ENCODE measurements at regions not wholly inside any gene's neighbourhood (a gene's known extent, or its start where the extent isn't known, plus 50 kb on each side); places are given as distances from the start of the nearest gene placed in this dataset.

DNA sequence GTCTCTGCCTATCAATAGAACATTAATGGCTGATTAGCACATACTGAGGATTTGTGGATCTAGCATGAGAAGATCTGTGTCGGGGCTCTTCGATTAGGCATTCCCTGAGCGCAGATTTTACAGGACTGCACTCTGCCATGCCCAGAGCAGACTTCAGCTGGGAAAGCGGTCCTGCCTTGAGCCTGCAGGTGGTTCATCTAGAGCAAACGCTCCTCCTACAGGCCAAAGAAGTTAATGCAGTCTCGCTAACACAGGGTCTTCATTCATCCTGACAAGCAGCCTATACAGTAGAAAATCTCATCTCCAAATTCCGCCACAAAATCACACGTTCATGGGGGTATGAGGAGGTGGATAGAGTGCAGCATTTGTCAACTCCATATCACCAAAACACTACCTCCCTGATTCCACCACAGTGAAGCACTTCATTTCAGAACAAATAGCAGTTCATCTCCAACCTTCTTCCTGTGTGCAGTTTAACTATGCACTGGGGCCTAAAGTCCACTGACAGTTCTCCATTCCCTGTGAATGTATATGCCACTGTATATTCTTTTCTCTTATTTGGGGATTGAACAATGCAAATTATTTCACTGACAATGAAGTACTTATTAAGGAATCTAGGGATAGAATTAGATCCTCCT lies 405.8 kb downstream of the IGSF11 start:
- peak; percentile 67 for DNase-seq
- no peak overlapping the region for H3K9ac ChIP-seq (ENCODE audit: low read depth in 2 of 2, low read length in 2 of 2)
- H3K9me3 ChIP-seq, result no peaks in the 10 kb centered on the region
- no peaks in the 10 kb centered on the region for H3K4me1 ChIP-seq
- no peak overlapping the region for H3K27ac ChIP-seq
- intact Hi-C loops (cut with DNase I), result no loop called here
- H3K4me3 ChIP-seq, result no peak overlapping the region
- TF ChIP-seq, protein P1, sequence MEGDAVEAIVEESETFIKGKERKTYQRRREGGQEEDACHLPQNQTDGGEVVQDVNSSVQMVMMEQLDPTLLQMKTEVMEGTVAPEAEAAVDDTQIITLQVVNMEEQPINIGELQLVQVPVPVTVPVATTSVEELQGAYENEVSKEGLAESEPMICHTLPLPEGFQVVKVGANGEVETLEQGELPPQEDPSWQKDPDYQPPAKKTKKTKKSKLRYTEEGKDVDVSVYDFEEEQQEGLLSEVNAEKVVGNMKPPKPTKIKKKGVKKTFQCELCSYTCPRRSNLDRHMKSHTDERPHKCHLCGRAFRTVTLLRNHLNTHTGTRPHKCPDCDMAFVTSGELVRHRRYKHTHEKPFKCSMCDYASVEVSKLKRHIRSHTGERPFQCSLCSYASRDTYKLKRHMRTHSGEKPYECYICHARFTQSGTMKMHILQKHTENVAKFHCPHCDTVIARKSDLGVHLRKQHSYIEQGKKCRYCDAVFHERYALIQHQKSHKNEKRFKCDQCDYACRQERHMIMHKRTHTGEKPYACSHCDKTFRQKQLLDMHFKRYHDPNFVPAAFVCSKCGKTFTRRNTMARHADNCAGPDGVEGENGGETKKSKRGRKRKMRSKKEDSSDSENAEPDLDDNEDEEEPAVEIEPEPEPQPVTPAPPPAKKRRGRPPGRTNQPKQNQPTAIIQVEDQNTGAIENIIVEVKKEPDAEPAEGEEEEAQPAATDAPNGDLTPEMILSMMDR (IDR thresholded peaks at IDR 0.05), result peak; percentile 73
- no peaks in the 10 kb centered on the region for H3K36me3 ChIP-seq
- H3K27me3 ChIP-seq, result no peaks in the 10 kb centered on the region

DNA sequence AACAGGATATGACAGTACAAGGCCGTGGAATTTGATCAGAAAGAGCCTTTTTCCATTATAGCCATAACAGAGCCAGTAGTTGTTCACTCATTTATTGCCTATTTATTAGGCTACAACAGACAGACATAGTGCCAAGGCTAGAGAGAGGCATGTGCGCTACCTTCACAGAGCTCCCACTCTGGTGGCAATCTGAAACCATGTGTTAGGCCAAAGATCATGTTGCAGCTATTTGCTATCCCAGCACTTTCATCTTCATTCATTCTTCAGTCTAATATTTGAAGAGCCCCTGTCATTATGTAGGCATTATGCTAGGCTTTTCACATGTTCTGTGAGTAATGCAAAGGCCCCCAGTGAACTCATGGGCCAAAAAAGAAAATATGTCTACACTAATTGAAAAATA lies 404.8 kb downstream of the IGSF11 start:
- intact Hi-C loops (cut with DNase I), result no loop called here
- no peaks in the 10 kb centered on the region for H3K9me3 ChIP-seq
- no peak overlapping the region for H3K9ac ChIP-seq (ENCODE audit: low read depth in 2 of 2, low read length in 2 of 2)
- H3K27me3 ChIP-seq, result no peaks in the 10 kb centered on the region
- DNase-seq, result no peak
- no peak overlapping the region for H3K27ac ChIP-seq
- TF ChIP-seq, protein P1 (IDR thresholded peaks at IDR 0.05), result no peak
- H3K4me1 ChIP-seq, result no peaks in the 10 kb centered on the region
- H3K4me3 ChIP-seq, result no peak overlapping the region
- no peaks in the 10 kb centered on the region for H3K36me3 ChIP-seq

DNA sequence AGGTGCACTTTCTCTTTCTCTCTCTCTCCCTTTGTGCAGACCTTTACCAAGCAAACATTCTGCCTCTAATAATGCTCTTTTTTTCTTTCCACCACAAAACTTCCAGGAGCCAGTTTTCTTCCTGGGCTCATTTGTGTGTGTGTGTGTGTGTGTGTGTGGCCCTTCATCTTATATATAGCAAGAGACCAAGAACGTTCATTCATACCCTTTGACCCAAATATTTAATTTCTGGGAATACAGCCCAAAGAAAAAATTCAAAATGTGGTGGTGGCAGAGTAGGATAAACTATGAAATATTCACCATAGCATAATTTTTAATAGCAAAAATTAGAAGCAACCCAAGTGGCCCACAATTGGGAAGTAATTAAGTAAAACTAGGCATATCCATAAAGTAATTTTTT lies 398.9 kb downstream of the IGSF11 start:
- Histone ChIP-seq H3K4me1 (no peaks in the 10 kb centered on the region), H3K27ac (no peak overlapping the region), H3K27me3 (no peaks in the 10 kb centered on the region), H3K9ac (ENCODE audit: low read depth in 2 of 2, low read length in 2 of 2) (no peak overlapping the region), H3K9me3 (no peaks in the 10 kb centered on the region), H3K36me3 (no peaks in the 10 kb centered on the region), H3K4me3 (no peak overlapping the region)
- no peak for DNase-seq
- TF ChIP-seq, protein P1 (IDR thresholded peaks at IDR 0.05), result no peak
- intact Hi-C loops (cut with DNase I), result no loop called here

- H3K4me3 ChIP-seq, result no peak overlapping the region
- no peak for DNase-seq
- no peaks in the 10 kb centered on the region for H3K36me3 ChIP-seq
- no peak overlapping the region for H3K9ac ChIP-seq (ENCODE audit: low read depth in 2 of 2, low read length in 2 of 2)
- no peaks in the 10 kb centered on the region for H3K27me3 ChIP-seq
- no peaks in the 10 kb centered on the region for H3K4me1 ChIP-seq
- intact Hi-C loops (cut with DNase I), result no loop called here
- H3K27ac ChIP-seq, result no peak overlapping the region
- H3K9me3 ChIP-seq, result no peaks in the 10 kb centered on the region
- TF ChIP-seq, protein P1 (IDR thresholded peaks at IDR 0.05), result no peak
Observed at GRCh38 chr3:118636841-118637240, 397.8 kb downstream of the IGSF11 start.

DNA sequence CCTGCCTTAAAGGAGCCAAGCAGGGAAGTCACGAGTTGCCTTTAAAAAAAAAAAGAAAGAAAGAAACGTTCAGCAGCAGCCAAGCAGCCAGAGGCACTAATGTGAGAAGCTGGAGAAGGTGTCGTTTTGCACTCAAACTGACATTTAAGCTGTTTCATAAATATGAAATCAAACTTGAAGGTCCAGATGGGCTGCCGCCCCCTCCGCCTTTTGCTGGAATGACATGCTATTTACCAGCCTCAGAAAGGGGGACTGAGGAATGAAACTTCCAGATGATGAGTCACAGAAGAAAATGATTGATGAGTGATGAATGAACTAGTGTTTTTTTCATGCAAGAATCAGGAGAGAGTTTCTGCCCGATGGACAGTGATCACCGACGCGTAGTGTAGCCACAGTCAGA lies 396.8 kb downstream of the IGSF11 start:
- Histone ChIP-seq H3K9ac (ENCODE audit: low read depth in 2 of 2, low read length in 2 of 2) (no peak overlapping the region), H3K4me1 (no peaks in the 10 kb centered on the region), H3K36me3 (no peaks in the 10 kb centered on the region), H3K9me3 (no peaks in the 10 kb centered on the region), H3K27me3 (no peaks in the 10 kb centered on the region), H3K27ac (no peak overlapping the region), H3K4me3 (no peak overlapping the region)
- intact Hi-C loops (cut with DNase I), result no loop called here
- TF ChIP-seq, protein P1 (IDR thresholded peaks at IDR 0.05), result no peak
- no peak for DNase-seq

Data from colonic mucosa (tissue), 4 donors.